Ovary (tissue), 1 donor: ENCODE measurements at regions not wholly inside any gene's neighbourhood (a gene's known extent, or its start where the extent isn't known, plus 50 kb on each side); places are given as distances from the start of the nearest gene placed in this dataset.

ENCODE experiments used
- EP300 ChIP-seq: sonication (generic); formaldehyde crosslinking; IDR thresholded peaks from one replicate; pipeline ENCODE4 v1.6.1; 2017; ENCODE audit warnings: antibody characterized with exemption
- POLR2A ChIP-seq: fragments of 450-650 bp; IDR thresholded peaks from one replicate; pipeline ENCODE4 v1.6.1; 2017; ENCODE audit warnings: antibody characterized with exemption, mild to moderate bottlenecking, moderate library complexity

GRCh38 chr13:54165581-54166215 is 1137.1 kb downstream of the OLFM4 start:
- no peak for TF ChIP-seq POLR2A
- TF ChIP-seq EP300, result no peak
